HK-2 (cell line): ENCODE measurements at regions not wholly inside any gene's neighbourhood (a gene's known extent, or its start where the extent isn't known, plus 50 kb on each side); places are given as distances from the start of the nearest gene placed in this dataset.
"Not testable (repeated sequence)": the region's sequence is repeated elsewhere in the genome, so short reads cannot be mapped to it uniquely, and the experiment has no call there.

Source experiments
- DNase-seq: peaks from one replicate; pipeline ENCODE4 v3.0.0-alpha.2; 2018; ENCODE audit not compliant: unreplicated experiment

GRCh38 chr6:159522877-159523547 lies 170.0 kb downstream of the SOD2 start:
- no peak for DNase-seq

GRCh38 chr6:159521962-159522361 lies 171.1 kb downstream of the SOD2 start:
- no peak for DNase-seq

- DNase-seq = no peak
Measured at GRCh38 chr6:159520002-159520401, 173.0 kb downstream of the SOD2 start.

- DNase-seq = not testable (repeated sequence)
Measured at GRCh38 chr6:159515811-159516210, 177.2 kb downstream of the SOD2 start.

- no peak for DNase-seq
Measured at GRCh38 chr6:159513914-159514313, 179.1 kb downstream of the SOD2 start.

GRCh38 chr6:159513074-159513720 lies 179.8 kb downstream of the SOD2 start:
- DNase-seq = no peak

- DNase-seq = no peak
Measured at GRCh38 chr6:159512571-159512970, 180.5 kb downstream of the SOD2 start.

- no peak for DNase-seq
Measured at GRCh38 chr6:159512104-159512503, 180.9 kb downstream of the SOD2 start.

- no peak for DNase-seq
Measured at GRCh38 chr6:159510141-159510540, 182.9 kb downstream of the SOD2 start.

GRCh38 chr6:159508931-159509330 lies 184.1 kb downstream of the SOD2 start:
- DNase-seq = no peak

GRCh38 chr6:159506048-159506447 lies 187.0 kb downstream of the SOD2 start:
- DNase-seq = no peak

- no peak for DNase-seq
Measured at GRCh38 chr6:159505140-159505922, 187.7 kb downstream of the SOD2 start.

GRCh38 chr6:159501558-159501957 lies 191.5 kb downstream of the SOD2 start:
- DNase-seq = no peak

GRCh38 chr6:159499034-159499433 lies 194.0 kb downstream of the SOD2 start:
- DNase-seq = no peak

GRCh38 chr6:159494586-159494972 lies 198.5 kb downstream of the SOD2 start:
- DNase-seq = no peak

- no peak for DNase-seq
Measured at GRCh38 chr6:159493898-159494585, 199.0 kb downstream of the SOD2 start.

GRCh38 chr6:159493231-159493897 lies 199.7 kb downstream of the SOD2 start:
- DNase-seq = no peak

GRCh38 chr6:159490298-159490937 lies 202.6 kb downstream of the SOD2 start:
- no peak for DNase-seq

- no peak for DNase-seq
Measured at GRCh38 chr6:159487636-159488035, 205.4 kb downstream of the SOD2 start.

GRCh38 chr6:159483259-159483658 lies 209.8 kb downstream of the SOD2 start:
- DNase-seq = no peak

GRCh38 chr6:159481897-159482296 lies 211.1 kb downstream of the SOD2 start:
- DNase-seq = no peak
